Cardiac fibroblast (primary cell): ENCODE measurements at regions not wholly inside any gene's neighbourhood (a gene's known extent, or its start where the extent isn't known, plus 50 kb on each side); places are given as distances from the start of the nearest gene placed in this dataset.
"Not testable (repeated sequence)": the region's sequence is repeated elsewhere in the genome, so short reads cannot be mapped to it uniquely, and the experiment has no call there.

Source experiments
- DNase-seq, 2 donors: peaks; one replicate each; pipeline versions ENCODE4 v3.0.0 to v3.0.0-alpha.2; 2010; ENCODE audit warnings: low read depth in 2 of 2
- H3K4me3 ChIP-seq, 2 donors: replicated peaks in 1 of 2; 1 replicate in 1 of 2; 2 replicates in 1 of 2; pipeline ENCODE4 v1.5.1; 2011; ENCODE audit warnings: low read depth in 2 of 2, low read length in 2 of 2, mild to moderate bottlenecking in 2 of 2, moderate library complexity in 1 of 2
- CTCF ChIP-seq: IDR thresholded peaks from one replicate; pipeline ENCODE4 v1.5.1; 2011; ENCODE audit warnings: low read depth, mild to moderate bottlenecking, low read length, inconsistent platforms

- no peak overlapping the region for H3K4me3 ChIP-seq
- TF ChIP-seq CTCF = no peak
- DNase-seq = no peak
Observed at GRCh38 chr7:108642126-108642525, 72.5 kb downstream of the DNAJB9 start.

- no peak for DNase-seq
- no peak for TF ChIP-seq CTCF
- H3K4me3 ChIP-seq = no peak overlapping the region
Observed at GRCh38 chr7:108643136-108643535, 73.5 kb downstream of the DNAJB9 start.

GRCh38 chr7:108648989-108649388 lies 79.3 kb downstream of the DNAJB9 start:
- TF ChIP-seq CTCF = no peak
- H3K4me3 ChIP-seq = no peak overlapping the region
- DNase-seq = no peak

GRCh38 chr7:108650467-108650866 lies 80.8 kb downstream of the DNAJB9 start:
- peak; percentile 74 to 78 for DNase-seq
- H3K4me3 ChIP-seq = no peak overlapping the region
- TF ChIP-seq CTCF = no peak

- no peak for DNase-seq
- no peak for TF ChIP-seq CTCF
- H3K4me3 ChIP-seq = no peak overlapping the region
Observed at GRCh38 chr7:108652886-108653285, 83.2 kb downstream of the DNAJB9 start.

- no peak for TF ChIP-seq CTCF
- peak in 1 of 2 donors; percentile 14 for DNase-seq
- no peak overlapping the region for H3K4me3 ChIP-seq
Observed at GRCh38 chr7:108653526-108653925, 83.9 kb downstream of the DNAJB9 start.

- not testable (repeated sequence) for DNase-seq, H3K4me3 ChIP-seq
Observed at GRCh38 chr7:108657140-108657726, 87.6 kb downstream of the DNAJB9 start.
